Small intestine (tissue), 7 donors: ENCODE measurements at regions not wholly inside any gene's neighbourhood (a gene's known extent, or its start where the extent isn't known, plus 50 kb on each side); places are given as distances from the start of the nearest gene placed in this dataset.

Experiments
- DNase-seq, 2 donors: peaks; one replicate each; pipeline versions ENCODE4 v3.0.0 to v3.0.0-alpha.2; 2013
- FAIRE-seq: peaks from 2 replicates; lab custom pipeline; 2012; peaks lifted over from hg19 to GRCh38; lab: Jason Lieb, UNC
- H3K27ac ChIP-seq, 3 donors: one replicate each; pipeline ENCODE4 v1.5.1; 2013; ENCODE audit warnings: low read length in 2 of 3, mild to moderate bottlenecking in 2 of 3, control low read depth in 1 of 3, inconsistent platforms in 1 of 3, low read depth in 1 of 3, moderate library complexity in 1 of 3
- H3K27me3 ChIP-seq, 3 donors: one replicate each; pipeline ENCODE4 v1.6.1; 2013; ENCODE audit warnings: low read length in 3 of 3, inconsistent platforms in 1 of 3; ENCODE audit not compliant: control insufficient read depth in 3 of 3, insufficient read depth in 3 of 3
- H3K36me3 ChIP-seq, 3 donors: one replicate each; pipeline ENCODE4 v1.6.1; 2013; ENCODE audit warnings: low read length in 3 of 3, inconsistent platforms in 1 of 3, low read depth in 1 of 3, mild to moderate bottlenecking in 1 of 3, moderate library complexity in 1 of 3; ENCODE audit not compliant: control insufficient read depth in 3 of 3, insufficient read depth in 2 of 3
- H3K4me1 ChIP-seq, 3 donors: one replicate each; pipeline ENCODE4 v1.6.1; 2013; ENCODE audit warnings: low read length in 2 of 3, inconsistent platforms in 1 of 3, low read depth in 1 of 3, mild to moderate bottlenecking in 1 of 3, moderate library complexity in 1 of 3; ENCODE audit not compliant: control insufficient read depth in 3 of 3, insufficient read depth in 2 of 3
- H3K4me3 ChIP-seq, 3 donors: one replicate each; pipeline ENCODE4 v1.5.1; 2013; ENCODE audit warnings: low read length in 3 of 3, control low read depth in 1 of 3, inconsistent platforms in 1 of 3, low read depth in 1 of 3, mild to moderate bottlenecking in 1 of 3, moderate library complexity in 1 of 3
- H3K9me3 ChIP-seq, 2 donors: one replicate each; pipeline ENCODE4 v1.6.1; 2013; ENCODE audit warnings: low read depth in 1 of 2, low read length in 1 of 2; ENCODE audit not compliant: control insufficient read depth in 2 of 2, insufficient read depth in 1 of 2
- WGBS, 3 donors: extraction: QIAGEN DNeasy Blood & Tissue Kit; methylation state at CpG; one replicate each; pipeline ENCODE4 v1.1.7; 2013; 5-methylcytosine and 5-hydroxymethylcytosine counted together
- donor health status: healthy with polysubstance abuse.
- donor health status: control.
- donor health status: control.
- donor health status: Bipolar disorder and iron deficiency.
- donor health status: healthy.

DNA sequence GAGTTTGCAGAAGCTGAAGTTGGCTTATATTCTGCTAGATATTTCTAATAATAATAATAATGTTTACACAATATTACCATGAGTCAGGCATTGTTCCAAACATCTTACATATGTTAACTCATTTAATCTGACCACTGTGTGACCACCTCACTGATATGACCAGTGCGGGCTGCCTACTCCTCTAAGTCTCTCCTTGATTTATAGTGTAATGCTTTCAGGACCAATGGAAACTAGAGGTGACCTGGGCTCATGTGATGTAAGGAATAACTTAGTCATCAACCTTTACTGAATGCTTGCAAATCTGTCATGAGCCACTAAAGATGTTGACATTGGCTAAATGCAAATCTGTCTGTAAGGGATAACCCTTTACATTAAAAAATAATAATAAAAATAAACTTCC, 51.1 kb upstream of the GPR6 start:
- 86 to 95% (median 95%) methylated on average over 1 of the region's 1 CpG for WGBS, 3 donors
- H3K27me3 ChIP-seq = no peaks in the 10 kb centered on the region
- H3K9me3 ChIP-seq = no peaks in the 10 kb centered on the region
- H3K4me1 ChIP-seq = no peaks in the 10 kb centered on the region
- H3K27ac ChIP-seq = no peak overlapping the region
- no peak overlapping the region for H3K4me3 ChIP-seq
- no peaks in the 10 kb centered on the region for H3K36me3 ChIP-seq
- FAIRE-seq = no peak
- DNase-seq = no peak
